NCI-H1048 (cell line): ENCODE measurements at regions not wholly inside any gene's neighbourhood (a gene's known extent, or its start where the extent isn't known, plus 50 kb on each side); places are given as distances from the start of the nearest gene placed in this dataset.

Experiments used
- DNase-seq: peaks from one replicate; lab custom pipeline; 2025; lab: John Stamatoyannopoulos, UW

DNA sequence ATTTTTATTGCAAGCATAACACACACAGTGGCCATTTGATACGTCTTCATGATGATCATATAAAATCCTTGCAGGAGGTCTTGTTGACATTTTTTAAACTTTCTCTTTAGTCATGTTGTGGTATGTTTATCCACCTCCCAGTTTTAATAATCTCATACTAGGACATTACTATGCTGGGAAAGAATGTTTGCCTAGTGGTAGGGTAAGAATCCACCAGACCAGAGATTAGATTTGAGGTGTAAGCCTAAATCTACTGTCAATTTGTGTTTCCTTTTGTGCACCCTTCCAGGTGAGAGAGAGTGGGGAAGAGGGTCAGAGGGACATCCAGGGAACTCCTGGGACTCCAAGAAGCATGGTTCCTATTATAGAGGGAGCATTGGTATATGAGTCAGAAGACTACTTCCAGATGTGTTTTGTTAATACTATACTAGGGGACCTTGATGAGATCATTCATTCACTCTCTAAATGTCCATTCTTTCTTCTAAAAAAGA lies 298.3 kb upstream of the SASH1 start:
- no peak for DNase-seq

DNA sequence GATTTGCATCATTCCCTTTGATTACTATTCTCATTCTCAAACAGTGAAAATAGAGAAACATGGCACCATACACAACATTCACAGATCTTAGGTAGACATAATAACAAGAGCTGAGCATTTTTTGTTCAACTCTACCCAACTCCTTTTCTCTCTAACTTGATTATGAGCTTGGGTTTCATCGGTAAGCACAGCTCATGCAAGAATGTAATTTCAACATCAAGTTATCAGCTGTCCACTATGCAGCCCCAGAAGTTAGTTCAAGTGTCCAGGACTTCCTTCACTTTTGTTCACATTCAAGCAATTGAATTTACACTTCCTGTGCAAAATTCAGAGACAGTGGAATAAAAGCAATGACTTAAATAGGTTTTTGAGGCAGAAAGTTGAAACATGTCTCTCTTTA lies 297.7 kb upstream of the SASH1 start:
- no peak for DNase-seq

DNA sequence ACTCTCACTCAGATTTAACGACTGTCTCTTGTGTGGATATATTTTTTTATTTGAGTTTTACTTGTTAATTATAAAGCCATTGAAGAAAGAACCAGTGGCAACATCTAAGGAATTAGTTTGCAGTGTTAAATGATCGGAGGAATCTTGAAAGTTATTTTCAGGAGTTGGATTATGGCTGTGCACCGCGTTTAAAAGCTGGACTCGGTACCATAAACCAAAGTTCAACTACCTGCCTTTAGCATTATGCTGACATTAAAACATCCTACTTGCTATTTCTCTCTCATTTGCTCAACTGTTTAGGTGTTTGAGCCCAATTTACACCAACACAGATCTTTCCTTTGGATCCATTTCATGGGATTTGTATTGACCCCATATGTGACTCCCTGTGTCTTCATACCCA lies 289.4 kb upstream of the SASH1 start:
- DNase-seq: no peak

DNA sequence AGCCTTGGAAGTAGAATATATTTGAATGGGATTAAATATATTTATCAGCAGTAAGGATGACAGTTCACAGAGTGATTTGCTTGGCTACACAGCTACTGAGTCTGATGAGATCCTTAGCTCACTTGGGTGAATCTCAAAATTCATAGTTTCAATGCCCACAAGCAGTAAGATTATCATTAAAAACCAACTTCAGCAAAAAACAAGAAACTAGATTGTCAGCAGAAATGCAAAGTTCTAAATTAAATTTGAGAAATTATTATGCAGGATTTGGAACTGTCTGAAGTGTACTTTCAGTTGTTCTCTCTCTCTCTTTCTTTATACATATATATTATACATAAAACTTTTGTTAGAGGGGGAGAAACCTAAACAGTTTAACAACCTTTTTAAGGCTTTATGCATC lies 288.8 kb upstream of the SASH1 start:
- DNase-seq: no peak

DNA sequence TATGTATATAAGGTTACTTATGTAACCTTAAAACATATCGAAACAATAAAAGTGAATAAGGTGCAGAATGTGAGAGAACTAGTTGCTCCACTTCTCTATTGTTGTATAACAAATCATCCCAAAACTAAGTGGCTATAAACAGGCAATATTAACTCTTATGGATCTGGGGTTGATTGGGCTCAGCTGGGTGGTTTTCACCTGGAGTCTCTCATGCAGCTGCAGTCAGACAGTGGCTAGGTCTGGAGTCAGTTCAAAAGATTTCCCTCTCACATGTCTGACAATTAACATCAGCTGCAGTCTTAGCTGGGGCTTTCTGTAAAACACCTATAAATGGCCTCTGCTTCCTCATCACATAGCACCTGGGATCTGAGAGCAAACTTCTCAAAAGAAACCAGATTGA lies 288.4 kb upstream of the SASH1 start:
- no peak for DNase-seq

DNA sequence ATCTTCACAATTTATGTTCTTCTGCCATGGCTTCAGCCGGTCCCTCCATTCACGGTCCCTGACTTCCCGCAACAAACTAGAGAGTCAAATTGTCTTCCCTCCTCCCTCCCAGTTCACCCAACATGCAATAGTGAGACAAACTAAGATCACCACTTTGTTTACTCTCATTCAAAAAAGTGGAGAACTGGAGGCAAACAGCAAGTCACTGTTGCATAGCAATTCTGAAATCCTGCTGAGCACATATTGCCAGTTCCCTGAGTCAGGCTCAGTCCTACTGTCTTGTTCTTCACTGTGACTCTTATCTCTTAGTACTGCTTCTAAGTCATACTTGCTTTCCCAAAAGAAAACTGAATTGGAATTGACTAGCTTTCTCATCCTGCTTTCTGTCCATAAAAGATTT lies 287.2 kb upstream of the SASH1 start:
- DNase-seq: no peak

DNA sequence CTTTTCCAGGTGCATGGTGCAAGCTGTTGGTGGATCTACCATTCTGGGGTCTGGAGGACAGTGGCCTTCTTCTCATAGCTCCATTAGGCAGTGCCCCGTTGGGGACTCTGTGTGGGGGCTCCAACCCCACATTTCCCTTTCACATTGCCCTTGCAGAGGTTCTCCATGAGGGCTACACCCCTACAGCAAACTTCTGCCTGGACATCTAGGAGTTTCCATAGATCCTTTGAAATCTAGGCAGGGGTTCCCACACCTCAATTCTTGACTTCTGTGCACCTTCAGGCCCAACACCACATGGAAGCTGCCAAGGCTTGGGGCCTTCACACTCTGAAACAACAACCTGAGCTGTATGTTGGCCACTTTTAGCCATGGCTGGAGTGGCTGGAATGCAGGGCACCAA lies 282.8 kb upstream of the SASH1 start:
- DNase-seq: no peak

DNA sequence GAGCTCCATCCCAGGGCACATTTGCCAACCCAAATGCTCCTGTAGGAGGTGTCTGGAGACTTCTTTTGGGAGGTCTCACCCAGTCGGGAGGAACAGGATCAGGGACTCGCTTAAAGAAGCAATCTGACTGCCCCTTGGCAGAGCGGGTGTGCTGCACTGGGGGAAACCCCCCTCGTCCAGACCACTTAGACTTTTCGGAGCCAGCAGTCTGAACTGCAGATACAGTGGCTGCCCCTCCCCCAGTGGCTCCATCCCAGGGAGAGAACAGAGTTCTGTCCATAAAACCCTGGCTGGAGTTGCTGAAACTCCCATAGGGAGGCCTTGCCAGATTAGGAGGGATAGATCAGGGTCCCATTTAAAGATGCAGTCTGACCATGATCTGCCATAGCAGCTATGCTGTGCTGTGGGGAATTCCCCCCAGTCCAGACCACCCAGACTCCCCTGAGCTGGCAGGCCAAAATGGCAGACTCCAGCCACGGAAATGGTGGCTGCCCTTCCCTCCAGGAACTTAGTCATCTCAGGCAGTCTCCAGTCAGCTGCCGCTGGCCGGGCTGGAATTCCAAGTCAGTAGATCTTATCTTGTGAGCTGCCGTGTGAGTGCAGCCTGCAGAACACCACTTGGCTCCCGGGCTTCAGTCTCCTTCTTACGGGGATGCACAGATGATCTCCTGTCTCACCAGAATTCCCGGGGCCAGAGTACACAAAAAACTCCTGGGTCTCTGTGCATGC lies 278.1 kb upstream of the SASH1 start:
- DNase-seq: no peak

DNA sequence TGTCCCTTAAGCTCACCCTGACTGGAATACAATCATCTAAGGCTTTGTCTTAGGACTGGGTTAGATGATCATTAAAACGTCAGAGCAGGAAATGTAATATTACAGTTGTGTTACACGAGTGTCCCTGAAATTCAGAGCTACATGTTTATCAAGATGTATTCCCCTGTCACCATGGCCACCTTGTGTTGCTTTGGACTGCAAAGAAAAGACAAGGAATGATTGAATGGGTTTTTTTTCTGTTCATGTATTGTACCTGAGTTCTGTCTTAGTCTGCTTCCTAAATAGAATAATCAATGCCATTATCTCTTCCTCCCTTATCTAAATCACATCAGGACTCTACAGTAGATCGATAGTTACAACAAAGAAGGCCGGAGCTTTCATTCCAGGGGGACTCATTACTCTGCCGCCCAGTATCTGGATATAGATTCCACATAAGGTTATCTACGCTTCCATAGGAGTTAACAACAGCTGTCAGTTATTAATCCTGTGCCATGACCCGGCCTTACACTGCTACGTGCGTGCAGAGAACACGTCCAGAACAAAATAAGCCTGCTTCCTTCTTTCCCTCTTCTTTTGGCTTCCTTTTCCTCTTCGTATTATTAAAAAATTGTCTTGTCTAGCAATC lies 274.1 kb upstream of the SASH1 start:
- no peak for DNase-seq

DNA sequence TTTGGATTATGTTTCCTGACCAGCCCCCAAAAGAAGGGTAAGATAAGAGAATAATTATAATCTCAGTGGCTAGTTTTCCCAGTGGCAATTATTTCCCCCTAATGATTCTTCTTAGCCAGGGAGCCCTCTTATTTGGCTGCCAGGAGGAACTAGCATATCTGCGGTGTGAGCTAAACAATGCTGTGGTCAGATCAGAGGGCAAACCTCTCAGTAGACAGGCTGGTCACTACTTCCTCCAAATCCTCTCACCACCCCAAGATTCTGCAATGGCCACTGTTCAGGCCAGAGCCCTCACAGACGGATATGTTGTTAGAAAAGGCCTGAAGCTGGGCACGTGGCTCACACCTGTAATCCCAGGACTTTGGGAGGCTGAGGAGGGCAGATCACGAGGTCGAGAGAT lies 273.4 kb upstream of the SASH1 start:
- no peak for DNase-seq

DNA sequence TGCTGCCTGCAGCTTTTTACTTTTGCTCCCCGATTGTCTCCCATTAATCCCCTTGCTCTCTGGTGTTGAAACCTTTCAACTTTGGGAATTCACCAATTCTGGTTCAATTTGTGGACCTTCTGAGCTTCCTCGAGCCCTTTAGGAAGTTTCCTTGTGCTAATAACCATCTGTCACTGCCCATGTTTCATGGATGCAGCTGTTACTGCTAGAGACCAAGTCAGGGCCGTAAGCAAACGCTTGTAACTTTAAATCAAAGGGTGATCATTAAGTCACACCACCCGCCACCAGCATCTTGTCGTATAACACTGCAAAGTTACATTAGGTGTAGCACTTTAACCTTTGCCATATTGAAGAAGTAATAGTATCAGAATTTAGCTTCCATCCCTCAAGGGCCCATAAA lies 268.3 kb upstream of the SASH1 start:
- no peak for DNase-seq

DNA sequence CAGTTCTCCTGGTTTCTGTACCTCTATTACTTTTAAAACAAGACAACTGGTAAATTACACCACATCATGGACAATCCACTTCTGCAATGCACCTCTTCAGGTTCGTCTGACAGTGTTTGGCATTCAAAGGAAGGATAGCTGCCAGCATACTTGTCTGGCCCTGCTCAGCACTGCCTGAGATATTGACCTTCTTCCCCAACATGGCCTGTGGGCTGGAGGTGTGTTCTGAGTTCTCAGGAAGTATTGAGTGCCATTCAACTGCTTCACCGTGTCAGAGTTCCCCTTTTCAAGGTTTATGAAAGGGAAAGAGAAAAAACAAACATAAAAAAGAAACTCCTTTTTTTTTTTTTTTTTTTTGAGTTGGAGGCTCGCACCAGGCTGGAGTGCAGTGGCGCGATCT lies 267.9 kb upstream of the SASH1 start:
- no peak for DNase-seq

DNA sequence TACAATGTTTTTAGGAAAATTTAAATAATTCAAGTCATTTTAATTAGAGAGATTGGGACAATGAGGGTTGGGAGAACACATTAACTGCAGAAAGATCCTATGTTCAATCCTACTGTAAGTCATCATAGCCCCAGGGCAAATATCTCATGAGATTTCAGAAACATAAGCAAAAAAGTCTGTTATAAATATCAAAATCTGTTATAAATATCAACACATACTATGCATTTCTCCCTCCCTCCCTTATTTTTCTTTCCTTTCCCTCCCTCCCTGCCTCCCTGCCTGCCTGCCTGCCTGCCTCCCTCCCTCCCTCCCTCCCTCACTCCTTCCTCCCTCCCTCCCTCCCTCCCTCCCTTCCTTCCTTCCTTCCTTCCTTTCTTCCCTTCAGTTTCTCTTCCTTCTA lies 267.3 kb upstream of the SASH1 start:
- no peak for DNase-seq

DNA sequence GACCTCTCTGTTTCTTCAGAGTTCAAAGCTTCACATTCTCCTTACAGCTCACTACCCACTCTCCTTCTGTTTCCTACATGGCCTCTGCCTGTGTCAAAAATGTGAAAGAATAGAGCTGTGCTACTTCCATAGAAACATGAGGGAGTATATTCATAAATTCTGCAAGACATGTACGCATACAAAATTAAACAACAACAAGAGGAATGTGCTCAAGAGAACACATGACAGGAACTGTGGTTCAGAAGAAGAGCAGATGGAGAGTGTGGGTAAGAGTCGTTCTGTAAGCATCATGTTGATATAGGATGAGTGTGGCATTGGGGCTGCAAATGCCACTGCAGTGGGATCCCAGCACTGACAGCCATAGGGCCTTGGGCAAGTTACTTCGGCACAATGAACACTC lies 266.6 kb upstream of the SASH1 start:
- no peak for DNase-seq

DNA sequence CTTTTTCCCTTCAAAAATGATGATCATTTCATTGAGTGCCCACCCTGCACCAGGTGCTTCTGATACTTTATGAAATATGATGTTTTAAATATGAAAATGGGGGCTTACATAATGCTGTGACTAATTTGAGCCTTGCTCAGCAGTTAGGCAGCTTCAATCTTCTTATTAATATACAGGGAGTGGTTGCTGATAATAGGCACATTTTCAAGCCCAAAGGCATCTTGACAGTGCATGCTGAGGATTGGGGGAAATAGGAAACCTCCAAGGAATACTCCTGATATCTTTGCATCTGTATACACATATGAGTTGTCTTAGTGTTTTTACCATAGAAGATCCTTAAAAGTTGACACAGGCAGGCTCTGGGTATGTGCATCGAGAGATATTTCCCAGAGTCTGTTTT lies 262.3 kb upstream of the SASH1 start:
- no peak for DNase-seq

DNA sequence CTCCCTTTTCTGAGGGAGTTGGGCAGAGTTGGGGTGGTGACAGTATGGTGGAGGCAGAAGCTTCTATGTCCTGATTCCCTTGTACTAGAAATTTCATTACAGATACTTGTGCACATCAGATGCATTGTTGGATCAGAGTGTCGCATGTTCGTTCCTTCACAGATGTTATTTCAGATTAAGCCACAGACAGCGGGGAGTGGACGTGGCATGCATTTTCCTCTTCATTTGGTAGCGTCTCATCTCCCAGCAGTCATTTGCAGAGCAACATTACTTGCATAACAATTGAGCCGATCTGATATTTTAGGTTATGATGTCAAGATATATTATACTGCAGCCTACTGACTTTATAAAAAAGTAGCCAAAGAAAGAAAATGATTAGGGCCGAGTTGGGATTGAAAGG lies 261.6 kb upstream of the SASH1 start:
- no peak for DNase-seq

DNA sequence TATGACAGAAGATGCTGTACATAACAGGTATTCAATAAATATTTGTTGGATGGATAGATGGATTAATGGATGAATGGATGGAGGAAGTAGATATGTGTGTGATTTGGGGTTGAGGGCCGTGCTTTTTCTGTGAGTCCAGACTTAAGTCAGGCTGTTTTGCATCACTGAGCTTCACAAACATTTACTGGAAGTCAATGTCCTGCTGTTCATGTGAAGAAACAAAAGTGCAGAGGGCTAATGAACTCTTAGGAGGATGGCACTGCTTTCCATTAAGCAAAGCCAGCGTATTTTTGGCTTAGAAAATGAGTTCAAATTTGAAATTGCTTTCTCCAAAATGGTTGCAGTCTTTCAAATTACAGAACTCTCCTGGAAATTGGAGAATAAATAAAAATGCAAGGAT lies 260.6 kb upstream of the SASH1 start:
- DNase-seq: no peak

DNA sequence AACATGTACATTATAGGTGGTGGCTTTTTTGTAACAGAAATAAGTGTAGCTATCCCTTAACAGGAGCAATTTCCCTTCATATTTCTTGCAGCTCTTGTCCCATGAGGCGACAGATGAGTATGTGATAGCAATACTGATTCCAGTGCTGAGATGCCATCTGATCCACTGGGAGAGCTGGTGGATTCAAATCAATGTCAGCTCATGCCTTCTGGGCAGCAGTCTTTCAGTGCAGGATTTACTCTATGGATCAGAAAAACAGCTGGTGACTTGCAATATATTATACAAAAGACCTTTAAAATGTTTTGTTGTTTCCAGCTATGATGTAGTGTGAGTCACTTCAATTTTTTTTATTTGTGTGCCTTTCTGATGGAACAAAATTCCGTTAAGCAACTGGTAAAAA lies 259.9 kb upstream of the SASH1 start:
- no peak for DNase-seq

DNA sequence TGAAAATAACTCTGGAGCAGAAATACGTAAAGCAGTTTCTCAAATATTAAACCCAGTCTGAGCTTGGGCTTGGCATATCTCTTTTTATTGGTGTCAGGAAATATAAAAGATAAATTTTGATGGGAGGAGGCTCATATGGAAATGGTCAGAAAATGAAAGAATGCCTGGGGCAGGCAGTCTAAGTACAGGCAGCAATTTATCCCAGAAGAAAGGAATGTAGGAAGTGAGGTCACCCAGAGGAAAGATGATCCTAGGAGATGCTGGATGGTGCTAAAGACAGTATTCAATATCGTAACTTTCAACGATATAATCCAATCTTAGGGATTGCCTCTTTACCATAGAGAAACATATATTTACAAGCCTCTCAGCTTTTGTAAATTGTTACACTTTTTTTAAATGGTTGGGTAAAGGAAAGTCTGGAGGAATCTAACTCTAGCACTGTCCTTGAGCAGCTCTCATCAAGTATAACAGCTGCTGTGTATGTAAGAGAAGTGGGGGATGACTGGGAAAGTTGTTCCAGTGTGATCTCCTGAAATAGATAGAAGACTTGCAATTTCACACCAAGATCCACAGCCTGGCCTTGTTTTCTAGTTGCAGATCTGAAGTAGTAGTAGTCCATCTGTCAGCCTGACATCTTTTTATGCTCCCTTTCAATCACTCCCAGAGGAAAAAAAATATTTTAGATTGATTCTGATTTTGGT lies 256.9 kb upstream of the SASH1 start:
- DNase-seq: no peak

DNA sequence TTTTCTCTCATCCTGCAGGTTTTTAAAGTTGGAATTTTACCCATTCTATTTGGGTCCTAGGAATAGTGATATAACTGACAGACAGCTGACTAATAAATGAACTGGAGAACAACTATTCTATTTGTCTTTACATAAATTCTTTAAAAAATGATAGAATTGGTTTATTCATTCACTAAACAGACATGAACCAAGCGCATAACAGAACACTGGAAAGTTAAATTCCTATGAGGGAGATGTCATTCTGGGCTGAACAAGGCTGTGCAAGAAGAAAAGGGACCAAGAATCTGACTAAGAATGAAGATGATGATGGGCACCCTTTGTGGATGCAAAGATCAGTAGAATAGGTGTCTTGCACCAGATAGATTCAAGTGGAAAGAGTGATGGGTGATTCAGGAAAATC lies 256.3 kb upstream of the SASH1 start:
- no peak for DNase-seq

DNA sequence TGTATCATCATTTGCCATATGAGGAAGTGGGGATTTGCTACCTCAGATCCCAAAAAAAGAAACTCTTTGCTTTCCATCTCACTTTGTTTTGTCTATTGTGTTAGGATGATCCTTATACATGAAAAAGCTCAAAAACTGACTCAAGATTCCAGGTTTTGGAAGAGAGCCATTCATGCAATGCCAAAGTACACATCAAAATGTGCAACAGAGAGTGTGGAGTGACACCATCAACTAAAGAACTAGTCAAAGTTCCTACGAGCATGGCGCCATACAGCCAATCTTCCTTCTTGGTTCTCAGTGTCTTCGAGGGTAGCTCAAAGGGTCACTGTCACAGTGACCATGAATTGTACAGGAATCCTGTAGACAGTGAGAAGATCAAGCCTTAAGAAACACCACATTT lies 255.8 kb upstream of the SASH1 start:
- no peak for DNase-seq

DNA sequence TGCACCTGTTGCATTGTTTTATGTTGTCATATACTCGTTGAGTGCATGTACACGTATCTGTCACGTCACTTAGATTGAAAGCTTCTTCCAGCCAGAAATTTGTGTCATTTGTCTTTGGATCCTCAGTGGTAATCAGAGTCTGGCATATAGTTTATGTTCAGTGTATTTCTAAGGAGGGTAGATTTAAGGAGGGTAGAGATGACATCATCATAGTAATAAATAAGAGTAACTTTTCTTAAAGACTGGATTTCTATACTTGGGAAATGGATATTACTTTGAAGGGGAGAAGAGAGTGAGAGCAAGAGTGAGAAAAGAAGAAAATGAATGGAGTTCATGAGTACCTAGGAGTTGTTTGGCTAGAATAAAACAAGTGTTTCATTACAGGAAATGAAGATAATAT lies 255.0 kb upstream of the SASH1 start:
- DNase-seq: no peak

DNA sequence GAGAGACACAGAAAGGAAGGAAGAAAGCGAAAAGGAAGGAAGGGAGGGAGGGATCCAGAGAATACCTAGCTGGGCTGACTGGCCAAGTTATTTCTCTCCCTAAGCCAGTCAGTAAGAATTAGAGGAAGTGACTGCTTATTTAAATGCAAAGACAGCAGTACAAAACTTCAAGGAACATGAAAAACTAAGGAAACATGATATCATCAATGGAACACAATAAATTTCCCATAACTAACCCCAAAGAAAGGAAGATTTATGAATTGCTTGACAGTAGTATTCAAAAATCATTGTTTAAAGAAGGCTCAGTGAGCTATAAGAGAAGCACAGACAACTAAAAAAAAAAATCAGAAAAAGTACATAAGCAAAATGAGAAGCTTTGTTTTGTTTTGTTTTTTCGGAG lies 252.3 kb upstream of the SASH1 start:
- DNase-seq: no peak

DNA sequence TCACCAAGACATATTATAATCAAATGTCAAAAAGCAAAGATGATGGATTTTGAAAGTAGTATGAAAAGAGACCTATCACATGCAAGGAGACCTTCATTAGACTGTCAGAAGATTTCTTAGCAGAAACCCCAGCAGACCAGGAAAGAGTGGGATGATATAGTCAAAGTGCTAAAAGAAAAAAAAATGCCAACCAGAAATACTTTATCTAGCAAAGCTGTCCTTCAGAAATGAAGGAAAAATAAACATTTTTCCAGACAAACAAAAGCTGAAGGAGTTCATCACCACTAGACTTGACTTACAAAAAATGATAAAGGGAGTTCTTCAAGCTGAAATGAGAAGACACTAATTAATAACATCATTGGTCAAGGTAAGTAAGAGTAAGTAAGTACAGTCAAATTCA lies 251.2 kb upstream of the SASH1 start:
- no peak for DNase-seq
